Prostate gland (tissue), 2 donors: ENCODE measurements at regions not wholly inside any gene's neighbourhood (a gene's known extent, or its start where the extent isn't known, plus 50 kb on each side); places are given as distances from the start of the nearest gene placed in this dataset.
"Not testable (repeated sequence)": the region's sequence is repeated elsewhere in the genome, so short reads cannot be mapped to it uniquely, and the experiment has no call there.

Source experiments
- CTCF ChIP-seq, 4 experiments: fragments of 200-600 bp in 2 of 4; fragments of 450-650 bp in 2 of 4; sonication (generic) in 2 of 4; IDR thresholded peaks; 1 replicate in 3 of 4; 2 replicates in 1 of 4; pipeline ENCODE4 v1.5.1; 2016 to 2019; ENCODE audit warnings: antibody characterized with exemption in 4 of 4, mild to moderate bottlenecking in 2 of 4, moderate library complexity in 2 of 4
- POLR2A ChIP-seq: fragments of 450-650 bp; IDR thresholded peaks from one replicate; pipeline ENCODE4 v1.6.1; 2016; ENCODE audit warnings: antibody characterized with exemption, mild to moderate bottlenecking
- POLR2AphosphoS5 ChIP-seq: sonication (generic); formaldehyde crosslinking; IDR thresholded peaks from one replicate; pipeline ENCODE4 v1.6.1; 2017; ENCODE audit warnings: antibody characterized with exemption

- not testable (repeated sequence) for TF ChIP-seq CTCF (IDR thresholded peaks at IDR 0.05); POLR2A; POLR2AphosphoS5
Measured at GRCh38 chr21:28011970-28012369, 980.7 kb downstream of the LTN1 start.
